Neutrophil (primary cell): ENCODE measurements at regions not wholly inside any gene's neighbourhood (a gene's known extent, or its start where the extent isn't known, plus 50 kb on each side); places are given as distances from the start of the nearest gene placed in this dataset.
"Not testable (repeated sequence)": the region's sequence is repeated elsewhere in the genome, so short reads cannot be mapped to it uniquely, and the experiment has no call there.

Experiments
- H3K27ac ChIP-seq: fragments of 200-600 bp; sonication (generic); 2 replicates; pipeline ENCODE4 v1.5.1; 2016; ENCODE audit warnings: mild to moderate bottlenecking, moderate library complexity
- H3K27me3 ChIP-seq: fragments of 200-600 bp; sonication (generic); 2 replicates; pipeline ENCODE4 v1.6.0; 2016; ENCODE audit warnings: mild to moderate bottlenecking
- H3K36me3 ChIP-seq: fragments of 200-600 bp; sonication (generic); 2 replicates; pipeline ENCODE4 v1.5.1; 2017
- H3K4me1 ChIP-seq, 2 experiments: fragments of 200-600 bp in 1 of 2; sonication (generic) in 1 of 2; 1 replicate in 1 of 2; 2 replicates in 1 of 2; pipeline versions ENCODE4 v1.5.1 to v1.6.1; 2013 to 2016; ENCODE audit warnings: low read depth in 1 of 2, low read length in 1 of 2, mild to moderate bottlenecking in 1 of 2, moderate library complexity in 1 of 2; ENCODE audit not compliant: control insufficient read depth in 1 of 2, insufficient read depth in 1 of 2
- H3K4me3 ChIP-seq, 2 experiments: fragments of 200-600 bp in 1 of 2; sonication (generic) in 1 of 2; 1 replicate in 1 of 2; 2 replicates in 1 of 2; pipeline ENCODE4 v1.5.1; 2013 to 2016; ENCODE audit warnings: low read depth in 1 of 2, low read length in 1 of 2, mild to moderate bottlenecking in 1 of 2, moderate library complexity in 1 of 2
- H3K9me3 ChIP-seq: fragments of 200-600 bp; sonication (generic); 2 replicates; pipeline ENCODE4 v1.5.1; 2016
- CTCF ChIP-seq: fragments of 200-600 bp; sonication (generic); IDR thresholded peaks from 2 replicates; pipeline ENCODE4 v1.5.1; 2016; ENCODE audit warnings: antibody characterized with exemption

DNA sequence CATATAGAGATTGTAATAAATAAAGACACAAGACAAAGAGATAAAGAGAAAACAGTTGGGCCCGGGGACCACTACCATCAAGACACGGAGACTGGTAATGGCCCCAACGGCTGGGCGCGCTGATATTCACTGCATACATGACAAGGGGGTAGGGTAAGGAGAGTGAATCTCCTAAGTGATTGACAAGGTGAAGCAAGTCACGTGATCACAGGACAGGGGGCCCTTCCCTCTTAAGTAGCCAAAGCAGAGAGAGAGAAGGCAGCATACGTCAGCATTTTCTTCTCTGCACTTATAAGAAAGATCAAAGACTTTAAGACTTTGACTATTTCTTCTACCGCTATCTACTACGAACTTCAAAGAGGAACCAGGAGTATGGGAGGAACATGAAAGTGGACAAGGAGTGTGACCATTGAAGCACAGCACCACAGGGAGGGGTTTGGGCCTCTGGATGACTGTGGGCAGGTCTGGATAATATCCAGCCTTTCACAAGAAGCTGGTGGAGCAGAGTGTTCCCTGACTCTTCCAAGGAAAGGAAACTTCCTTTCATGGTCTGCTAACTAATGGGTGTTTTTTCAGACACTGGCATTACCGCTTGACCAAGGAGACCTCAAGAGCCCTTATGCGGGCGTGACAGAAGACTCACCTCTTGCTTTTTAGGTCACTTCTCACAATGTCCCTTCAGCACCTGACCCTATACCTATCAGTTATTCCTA lies 75.6 kb downstream of the MRPL39 start:
- not testable (repeated sequence) for H3K9me3 ChIP-seq, H3K27me3 ChIP-seq, H3K27ac ChIP-seq, H3K4me3 ChIP-seq, H3K4me1 ChIP-seq, H3K36me3 ChIP-seq

DNA sequence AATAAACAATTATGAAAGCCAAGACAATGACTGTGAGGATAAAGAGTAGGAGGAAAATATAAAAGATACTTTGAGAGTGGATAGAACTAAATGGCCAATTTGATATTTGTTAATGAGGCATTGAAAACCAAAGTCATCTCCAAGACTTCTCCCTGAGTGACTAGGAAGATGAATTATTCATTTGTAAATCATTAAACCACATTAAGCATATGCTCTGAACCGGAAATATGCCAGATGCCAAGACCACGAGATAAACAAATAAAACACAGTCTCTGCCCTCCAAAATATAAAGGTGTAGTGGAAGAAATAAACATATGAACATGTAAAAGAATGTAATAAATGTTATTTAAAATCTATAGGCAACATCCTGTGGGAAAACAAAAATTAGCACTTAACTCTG lies 78.8 kb downstream of the MRPL39 start:
- TF ChIP-seq CTCF, result no peak
- Histone ChIP-seq H3K9me3 (no peaks in the 10 kb centered on the region), H3K27me3 (no peaks in the 10 kb centered on the region)

GRCh38 chr21:25518491-25518911 lies 88.8 kb downstream of the MRPL39 start:
- TF ChIP-seq CTCF, result no peak
- Histone ChIP-seq H3K9me3 (no peaks in the 10 kb centered on the region), H3K27me3 (no peaks in the 10 kb centered on the region), H3K4me3 (no peak overlapping the region), H3K4me1 (no peaks in the 10 kb centered on the region), H3K36me3 (no peaks in the 10 kb centered on the region), H3K27ac (no peak overlapping the region)

More for the DNA sequence above, 78.8 kb downstream of the MRPL39 start:
- Histone ChIP-seq H3K4me3 (no peak overlapping the region), H3K36me3 (no peaks in the 10 kb centered on the region), H3K27ac (no peak overlapping the region), H3K4me1 (no peaks in the 10 kb centered on the region)

- Histone ChIP-seq H3K27me3 (no peaks in the 10 kb centered on the region), H3K4me3 (no peak overlapping the region), H3K9me3 (no peaks in the 10 kb centered on the region), H3K36me3 (no peaks in the 10 kb centered on the region), H3K4me1 (no peaks in the 10 kb centered on the region), H3K27ac (no peak overlapping the region)
- TF ChIP-seq CTCF, result no peak
These were observed 91.5 kb downstream of the MRPL39 start for GRCh38 chr21:25515484-25516405.

GRCh38 chr21:25513810-25514209 lies 93.5 kb downstream of the MRPL39 start:
- Histone ChIP-seq H3K4me3 (no peak overlapping the region), H3K36me3 (no peaks in the 10 kb centered on the region), H3K4me1 (no peaks in the 10 kb centered on the region), H3K27ac (no peak overlapping the region), H3K27me3 (no peaks in the 10 kb centered on the region), H3K9me3 (no peaks in the 10 kb centered on the region)
- TF ChIP-seq CTCF, result no peak
